Smooth muscle cell (in vitro differentiated cells): ENCODE measurements at regions not wholly inside any gene's neighbourhood (a gene's known extent, or its start where the extent isn't known, plus 50 kb on each side); places are given as distances from the start of the nearest gene placed in this dataset.

Experiments used
- DNase-seq: peaks from one replicate; lab custom pipeline; 2025; ENCODE audit not compliant: unreplicated experiment; lab: John Stamatoyannopoulos, UW
- H2AFZ ChIP-seq: fragments of 200-600 bp; sonication (generic); 2 replicates; pipeline ENCODE4 v1.6.0; 2016; ENCODE audit warnings: antibody characterized with exemption, low read depth, mild to moderate bottlenecking
- H3F3A ChIP-seq: fragments of 200-600 bp; sonication (generic); 2 replicates; pipeline ENCODE4 v1.6.0; 2017; ENCODE audit warnings: antibody characterized with exemption, low read depth
- H3K27ac ChIP-seq: fragments of 200-600 bp; sonication (generic); 2 replicates; pipeline ENCODE4 v1.5.1; 2016; ENCODE audit warnings: low read depth, mild to moderate bottlenecking
- H3K27me3 ChIP-seq: fragments of 200-600 bp; sonication (generic); 2 replicates; pipeline ENCODE4 v1.6.1; 2016; ENCODE audit warnings: low read depth, mild to moderate bottlenecking
- H3K36me3 ChIP-seq: fragments of 200-600 bp; sonication (generic); 2 replicates; pipeline ENCODE4 v1.5.1; 2016; ENCODE audit warnings: low read depth
- H3K4me1 ChIP-seq: fragments of 200-600 bp; sonication (generic); 2 replicates; pipeline ENCODE4 v1.5.1; 2016; ENCODE audit warnings: low read depth
- H3K4me2 ChIP-seq: fragments of 200-600 bp; sonication (generic); 2 replicates; pipeline ENCODE4 v1.6.0; 2016; ENCODE audit warnings: mild to moderate bottlenecking
- H3K4me3 ChIP-seq: fragments of 200-600 bp; sonication (generic); 2 replicates; pipeline ENCODE4 v1.5.1; 2016; ENCODE audit warnings: mild to moderate bottlenecking
- H3K79me2 ChIP-seq: fragments of 200-600 bp; sonication (generic); 2 replicates; pipeline ENCODE4 v1.6.0; 2016; ENCODE audit warnings: low read depth, mild to moderate bottlenecking
- H3K9ac ChIP-seq: fragments of 200-600 bp; sonication (generic); 2 replicates; pipeline ENCODE4 v1.6.0; 2016; ENCODE audit warnings: low read depth
- H3K9me3 ChIP-seq: fragments of 200-600 bp; sonication (generic); replicated peaks from 2 replicates; pipeline ENCODE4 v1.5.1; 2016; ENCODE audit warnings: low read depth
- H4K20me1 ChIP-seq: fragments of 200-600 bp; sonication (generic); 2 replicates; pipeline ENCODE4 v1.6.0; 2016; ENCODE audit warnings: low read depth
- WGBS: methylation state at CpG from one replicate; pipeline ENCODE4 v1.1.7; 2016; ENCODE audit warnings: low lambda C conversion rate; 5-methylcytosine and 5-hydroxymethylcytosine counted together
- TF ChIP-seq, protein P1 (sequence below): fragments of 200-600 bp; sonication (generic); IDR thresholded peaks from 2 replicates; pipeline ENCODE4 v1.5.1; 2017; ENCODE audit warnings: borderline replicate concordance, mild to moderate bottlenecking, antibody characterized with exemption; ENCODE audit not compliant: insufficient read depth, poor library complexity, severe bottlenecking

GRCh38 chr1:14338509-14338908 lies 260.0 kb upstream of the KAZN start:
- H3K4me1 ChIP-seq = no peaks in the 10 kb centered on the region
- H4K20me1 ChIP-seq = no peaks in the 10 kb centered on the region
- TF ChIP-seq, protein P1, sequence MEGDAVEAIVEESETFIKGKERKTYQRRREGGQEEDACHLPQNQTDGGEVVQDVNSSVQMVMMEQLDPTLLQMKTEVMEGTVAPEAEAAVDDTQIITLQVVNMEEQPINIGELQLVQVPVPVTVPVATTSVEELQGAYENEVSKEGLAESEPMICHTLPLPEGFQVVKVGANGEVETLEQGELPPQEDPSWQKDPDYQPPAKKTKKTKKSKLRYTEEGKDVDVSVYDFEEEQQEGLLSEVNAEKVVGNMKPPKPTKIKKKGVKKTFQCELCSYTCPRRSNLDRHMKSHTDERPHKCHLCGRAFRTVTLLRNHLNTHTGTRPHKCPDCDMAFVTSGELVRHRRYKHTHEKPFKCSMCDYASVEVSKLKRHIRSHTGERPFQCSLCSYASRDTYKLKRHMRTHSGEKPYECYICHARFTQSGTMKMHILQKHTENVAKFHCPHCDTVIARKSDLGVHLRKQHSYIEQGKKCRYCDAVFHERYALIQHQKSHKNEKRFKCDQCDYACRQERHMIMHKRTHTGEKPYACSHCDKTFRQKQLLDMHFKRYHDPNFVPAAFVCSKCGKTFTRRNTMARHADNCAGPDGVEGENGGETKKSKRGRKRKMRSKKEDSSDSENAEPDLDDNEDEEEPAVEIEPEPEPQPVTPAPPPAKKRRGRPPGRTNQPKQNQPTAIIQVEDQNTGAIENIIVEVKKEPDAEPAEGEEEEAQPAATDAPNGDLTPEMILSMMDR = no peak
- H3K9me3 ChIP-seq = no peaks in the 10 kb centered on the region
- H3K4me2 ChIP-seq = no peak overlapping the region
- 94% methylated on average over 3 of the region's 3 CpGs for WGBS
- no peak for DNase-seq
- H3K4me3 ChIP-seq = no peak overlapping the region
- H3K79me2 ChIP-seq = no peaks in the 10 kb centered on the region
- no peak overlapping the region for H2AFZ ChIP-seq
- H3F3A ChIP-seq = no peaks in the 10 kb centered on the region
- H3K36me3 ChIP-seq = no peaks in the 10 kb centered on the region
- H3K9ac ChIP-seq = no peak overlapping the region
- no peak overlapping the region for H3K27ac ChIP-seq
- H3K27me3 ChIP-seq = no peaks in the 10 kb centered on the region

DNA sequence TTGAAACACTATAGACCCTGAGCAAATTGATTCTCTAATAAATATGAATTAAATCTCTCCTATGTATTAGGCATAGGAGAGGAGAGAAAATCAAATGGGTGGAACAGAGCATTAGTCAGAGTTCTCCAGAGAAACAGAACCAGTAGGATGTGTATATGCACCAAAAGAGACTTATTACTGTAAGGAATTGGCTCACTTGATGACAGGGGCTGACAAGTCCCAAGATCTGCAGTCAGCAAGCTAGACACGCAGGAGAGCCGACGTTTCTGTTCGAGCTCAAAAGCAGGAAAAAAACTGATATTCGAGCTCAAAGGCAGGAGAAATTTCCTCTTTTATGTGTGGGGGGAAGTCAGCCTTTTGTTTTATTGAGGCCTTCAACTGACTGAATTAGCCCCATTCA lies 259.2 kb upstream of the KAZN start:
- no peak overlapping the region for H3K27ac ChIP-seq
- no peaks in the 10 kb centered on the region for H3K9me3 ChIP-seq
- H3K79me2 ChIP-seq = no peaks in the 10 kb centered on the region
- WGBS = 69% methylated on average over 5 of the region's 5 CpGs
- no peak overlapping the region for H3K9ac ChIP-seq
- TF ChIP-seq, protein P1 = no peak
- H3K36me3 ChIP-seq = no peaks in the 10 kb centered on the region
- no peak overlapping the region for H3K4me2 ChIP-seq
- no peak overlapping the region for H3K4me3 ChIP-seq
- no peaks in the 10 kb centered on the region for H4K20me1 ChIP-seq
- no peaks in the 10 kb centered on the region for H3K4me1 ChIP-seq
- DNase-seq = no peak
- no peaks in the 10 kb centered on the region for H3F3A ChIP-seq
- H2AFZ ChIP-seq = no peak overlapping the region
- no peaks in the 10 kb centered on the region for H3K27me3 ChIP-seq

GRCh38 chr1:14340002-14340785 lies 258.3 kb upstream of the KAZN start:
- H3F3A ChIP-seq = no peaks in the 10 kb centered on the region
- 63% methylated on average over 5 of the region's 5 CpGs for WGBS
- no peaks in the 10 kb centered on the region for H3K9me3 ChIP-seq
- no peaks in the 10 kb centered on the region for H3K4me1 ChIP-seq
- H3K79me2 ChIP-seq = no peaks in the 10 kb centered on the region
- TF ChIP-seq, protein P1 = no peak
- H4K20me1 ChIP-seq = no peaks in the 10 kb centered on the region
- no peak for DNase-seq
- no peaks in the 10 kb centered on the region for H3K27me3 ChIP-seq
- H3K36me3 ChIP-seq = no peaks in the 10 kb centered on the region
- H3K4me2 ChIP-seq = no peak overlapping the region
- H3K4me3 ChIP-seq = no peak overlapping the region
- no peak overlapping the region for H3K27ac ChIP-seq
- no peak overlapping the region for H3K9ac ChIP-seq
- H2AFZ ChIP-seq = no peak overlapping the region

GRCh38 chr1:14341147-14341546 lies 257.3 kb upstream of the KAZN start:
- no peaks in the 10 kb centered on the region for H3K9me3 ChIP-seq
- no peak overlapping the region for H3K4me3 ChIP-seq
- H3K79me2 ChIP-seq = no peaks in the 10 kb centered on the region
- H2AFZ ChIP-seq = no peak overlapping the region
- TF ChIP-seq, protein P1 = no peak
- 94% methylated on average over 3 of the region's 3 CpGs for WGBS
- no peaks in the 10 kb centered on the region for H3K27me3 ChIP-seq
- DNase-seq = no peak
- no peaks in the 10 kb centered on the region for H3K4me1 ChIP-seq
- no peaks in the 10 kb centered on the region for H3F3A ChIP-seq
- no peak overlapping the region for H3K9ac ChIP-seq
- H3K4me2 ChIP-seq = no peak overlapping the region
- no peak overlapping the region for H3K27ac ChIP-seq
- H3K36me3 ChIP-seq = no peaks in the 10 kb centered on the region
- H4K20me1 ChIP-seq = no peaks in the 10 kb centered on the region
